Activated B cell treated with CpG ODN at 0.5 μM for 24 hours (primary cell): ENCODE measurements at regions not wholly inside any gene's neighbourhood (a gene's known extent, or its start where the extent isn't known, plus 50 kb on each side); places are given as distances from the start of the nearest gene placed in this dataset.

ENCODE experiments used
- ATAC-seq: fragments of 200-7000 bp; cut with Tn5 transposase; one replicate; pipeline ENCODE4 v1.10.0; 2021; ENCODE audit warnings: low read depth, mild to moderate bottlenecking, moderate library complexity
- CTCF ChIA-PET: fragments of 350-600 bp; sonication (Branson Sonifier 250); formaldehyde crosslinking; loops from one replicate; lab custom pipeline; 2021; ENCODE audit warnings: antibody characterized with exemption; lab: Charles Lee
- POLR2A ChIA-PET: fragments of 350-600 bp; sonication (Branson Sonifier 250); formaldehyde crosslinking; loops from one replicate; lab custom pipeline; 2021; ENCODE audit warnings: antibody characterized with exemption; lab: Charles Lee
- DNase-seq: peaks from one replicate; pipeline ENCODE4 v3.0.0; 2022
- H3K27ac Mint-ChIP-seq: one replicate; pipeline ENCODE4 v1.8.0; 2020; ENCODE audit warnings: mixed read lengths
- H3K27me3 Mint-ChIP-seq: one replicate; pipeline ENCODE4 v1.8.0; 2021; ENCODE audit warnings: mixed read lengths
- H3K36me3 Mint-ChIP-seq: one replicate; pipeline ENCODE4 v1.8.0; 2021; ENCODE audit warnings: low read depth, mixed read lengths
- H3K4me1 Mint-ChIP-seq: one replicate; pipeline ENCODE4 v1.8.0; 2021; ENCODE audit warnings: mixed read lengths
- H3K4me3 Mint-ChIP-seq: one replicate; pipeline ENCODE4 v1.8.0; 2020; ENCODE audit warnings: mild to moderate bottlenecking, mixed read lengths
- H3K9me3 Mint-ChIP-seq: one replicate; pipeline ENCODE4 v1.8.0; 2020; ENCODE audit warnings: mixed read lengths
- CTCF ChIP-seq: fragments of 200-600 bp; IDR thresholded peaks from one replicate; pipeline ENCODE4 v1.8.0; 2022; ENCODE audit warnings: antibody characterized with exemption, mild to moderate bottlenecking
- intact Hi-C: fragments of 100-400 bp; cut with micrococcal nuclease; formaldehyde crosslinking; loops from one replicate; pipeline ENCODE4 v1.15.1; 2024

- no peak for DNase-seq
- intact Hi-C loops, result no loop called here
- Mint-ChIP-seq H3K9me3 (no peaks in the 10 kb centered on the region), H3K27me3 (no peaks in the 10 kb centered on the region), H3K27ac (no peak overlapping the region), H3K4me3 (no peak overlapping the region), H3K36me3 (no peaks in the 10 kb centered on the region), H3K4me1 (no peaks in the 10 kb centered on the region)
- ChIA-PET POLR2A (no interaction called here), CTCF (no interaction called here)
- ATAC-seq, result no peak
- TF ChIP-seq CTCF, result no peak
These were observed 336.3 kb upstream of the SMIM30 start for GRCh38 chr7:113454597-113455169.

GRCh38 chr7:113452245-113452644 is 333.9 kb upstream of the SMIM30 start:
- ChIA-PET POLR2A (no interaction called here), CTCF (no interaction called here)
- H3K27ac Mint-ChIP-seq, result no peak overlapping the region
- no peaks in the 10 kb centered on the region for H3K4me1 Mint-ChIP-seq
- intact Hi-C loops, result no loop called here
- no peaks in the 10 kb centered on the region for H3K27me3 Mint-ChIP-seq
- DNase-seq, result no peak
- H3K9me3 Mint-ChIP-seq, result no peaks in the 10 kb centered on the region
- no peaks in the 10 kb centered on the region for H3K36me3 Mint-ChIP-seq
- no peak for TF ChIP-seq CTCF
- ATAC-seq, result no peak
- H3K4me3 Mint-ChIP-seq, result no peak overlapping the region

- POLR2A ChIA-PET, result no interaction called here
- DNase-seq (no peak), ATAC-seq (no peak)
- intact Hi-C loops, result no loop called here
- H3K4me3 Mint-ChIP-seq, result no peak overlapping the region
- TF ChIP-seq CTCF, result no peak
- no peaks in the 10 kb centered on the region for H3K27me3 Mint-ChIP-seq
- H3K4me1 Mint-ChIP-seq, result no peaks in the 10 kb centered on the region
- no peaks in the 10 kb centered on the region for H3K9me3 Mint-ChIP-seq
- CTCF ChIA-PET, result no interaction called here
- H3K36me3 Mint-ChIP-seq, result no peaks in the 10 kb centered on the region
- no peak overlapping the region for H3K27ac Mint-ChIP-seq
These were observed 328.4 kb upstream of the SMIM30 start for GRCh38 chr7:113446791-113447190.

- TF ChIP-seq CTCF, result no peak
- DNase-seq (no peak), ATAC-seq (no peak)
- Mint-ChIP-seq H3K36me3 (no peaks in the 10 kb centered on the region), H3K27me3 (no peaks in the 10 kb centered on the region), H3K4me1 (no peaks in the 10 kb centered on the region), H3K4me3 (no peak overlapping the region), H3K27ac (no peak overlapping the region), H3K9me3 (no peaks in the 10 kb centered on the region)
- intact Hi-C loops, result no loop called here
- ChIA-PET CTCF (no interaction called here), POLR2A (no interaction called here)
These were observed 328.0 kb upstream of the SMIM30 start for GRCh38 chr7:113446391-113446790.

- Mint-ChIP-seq H3K4me1 (no peaks in the 10 kb centered on the region), H3K9me3 (no peaks in the 10 kb centered on the region), H3K36me3 (no peaks in the 10 kb centered on the region), H3K4me3 (no peak overlapping the region), H3K27ac (no peak overlapping the region), H3K27me3 (no peaks in the 10 kb centered on the region)
- no peak for ATAC-seq
- ChIA-PET POLR2A (no interaction called here), CTCF (no interaction called here)
- intact Hi-C loops, result no loop called here
- no peak for TF ChIP-seq CTCF
- DNase-seq, result no peak
These were observed 325.9 kb upstream of the SMIM30 start for GRCh38 chr7:113444261-113444660.
